Neural progenitor cell (in vitro differentiated cells): ENCODE measurements at regions not wholly inside any gene's neighbourhood (a gene's known extent, or its start where the extent isn't known, plus 50 kb on each side); places are given as distances from the start of the nearest gene placed in this dataset.

Source experiments
- CTCF ChIP-seq: fragments of 200-600 bp; sonication (generic); IDR thresholded peaks from 2 replicates; pipeline ENCODE4 v1.5.1; 2017; ENCODE audit warnings: antibody characterized with exemption, mild to moderate bottlenecking
- EZH2 ChIP-seq: fragments of 200-600 bp; sonication (generic); IDR thresholded peaks from 2 replicates; pipeline ENCODE4 v1.6.1; 2017; ENCODE audit warnings: antibody characterized with exemption, mild to moderate bottlenecking, moderate library complexity
- EZH2phosphoT487 ChIP-seq: fragments of 200-600 bp; sonication (generic); IDR thresholded peaks from 2 replicates; pipeline ENCODE4 v1.6.1; 2017; ENCODE audit warnings: antibody characterized with exemption

- no peak for TF ChIP-seq EZH2
- no peak for TF ChIP-seq CTCF
- TF ChIP-seq EZH2phosphoT487, result no peak
Observed at GRCh38 chr7:20521243-20521642, 94.2 kb upstream of the ABCB5 start.
